CD4-positive, alpha-beta T cell treated with Interferon alpha-2 for 1 hour (primary cell): ENCODE measurements at regions not wholly inside any gene's neighbourhood (a gene's known extent, or its start where the extent isn't known, plus 50 kb on each side); places are given as distances from the start of the nearest gene placed in this dataset.
A peak's percentile ranks its signal among the peaks of the same experiment; 100 is the strongest.

ENCODE experiments used
- DNase-seq, 2 donors: peaks; one replicate each; pipeline ENCODE4 v3.0.0-alpha.2; 2020 to 2022

- no peak for DNase-seq
Observed at GRCh38 chr14:54316652-54317051, 80.2 kb upstream of the CDKN3 start.

- no peak for DNase-seq
Observed at GRCh38 chr14:54317391-54317790, 79.4 kb upstream of the CDKN3 start.

- no peak for DNase-seq
Observed at GRCh38 chr14:54322246-54322645, 74.6 kb upstream of the CDKN3 start.

- no peak for DNase-seq
Observed at GRCh38 chr14:54322701-54323337, 74.0 kb upstream of the CDKN3 start.

- no peak for DNase-seq
Observed at GRCh38 chr14:54325766-54326165, 71.0 kb upstream of the CDKN3 start.

GRCh38 chr14:54329082-54329695 lies 67.6 kb upstream of the CDKN3 start:
- peak in 1 of 2 donors; percentile 9 for DNase-seq

- DNase-seq, result no peak
Observed at GRCh38 chr14:54330876-54331275, 65.9 kb upstream of the CDKN3 start.

GRCh38 chr14:54331516-54331915 lies 65.3 kb upstream of the CDKN3 start:
- no peak for DNase-seq

GRCh38 chr14:54332490-54332889 lies 64.3 kb upstream of the CDKN3 start:
- no peak for DNase-seq

GRCh38 chr14:54333511-54333910 lies 63.3 kb upstream of the CDKN3 start:
- DNase-seq, result no peak

GRCh38 chr14:54335569-54336155 lies 61.1 kb upstream of the CDKN3 start:
- DNase-seq, result no peak

GRCh38 chr14:54337314-54337713 lies 59.5 kb upstream of the CDKN3 start:
- no peak for DNase-seq

GRCh38 chr14:54338696-54339317 lies 58.0 kb upstream of the CDKN3 start:
- no peak for DNase-seq

GRCh38 chr14:54339771-54340170 lies 57.0 kb upstream of the CDKN3 start:
- no peak for DNase-seq

- no peak for DNase-seq
Observed at GRCh38 chr14:54342806-54343205, 54.0 kb upstream of the CDKN3 start.

GRCh38 chr14:54343272-54344121 lies 53.3 kb upstream of the CDKN3 start:
- no peak for DNase-seq

GRCh38 chr14:54344445-54344844 lies 52.4 kb upstream of the CDKN3 start:
- DNase-seq, result no peak

- no peak for DNase-seq
Observed at GRCh38 chr14:54346257-54346656, 50.5 kb upstream of the CDKN3 start.
